ENCODE measurements at regions not wholly inside any gene's neighbourhood (a gene's known extent, or its start where the extent isn't known, plus 50 kb on each side); places are given as distances from the start of the nearest gene placed in this dataset.

- Histone ChIP-seq H3K36me3 (replicated peaks) (no peaks in the 10 kb centered on the region), H3K4me3 (no peak overlapping the region), H3K9me3 (no peaks in the 10 kb centered on the region), H3K27me3 (ENCODE audit: low read depth) (no peaks in the 10 kb centered on the region), H3K4me1 (no peaks in the 10 kb centered on the region)
- in situ Hi-C loops (cut with MboI; ENCODE audit: low sequenced_read_pairs), result no loop called here
- no peak for DNase-seq (ENCODE audit: low spot score in 2 of 2)
Measured at GRCh38 chr18:73768043-73768442, 379.6 kb downstream of the FBXO15 start.

- in situ Hi-C loops (cut with MboI; ENCODE audit: low sequenced_read_pairs), result no loop called here
- Histone ChIP-seq H3K4me3 (no peak overlapping the region), H3K36me3 (replicated peaks) (no peaks in the 10 kb centered on the region), H3K9me3 (no peaks in the 10 kb centered on the region), H3K27me3 (ENCODE audit: low read depth) (no peaks in the 10 kb centered on the region), H3K4me1 (no peaks in the 10 kb centered on the region)
- no peak for DNase-seq (ENCODE audit: low spot score in 2 of 2)
Measured at GRCh38 chr18:73766910-73767515, 380.6 kb downstream of the FBXO15 start.

GRCh38 chr18:73758446-73758845, 389.2 kb downstream of the FBXO15 start:
- in situ Hi-C loops (cut with MboI; ENCODE audit: low sequenced_read_pairs), result no loop called here
- H3K36me3 ChIP-seq (replicated peaks), result no peaks in the 10 kb centered on the region
- H3K4me3 ChIP-seq, result no peak overlapping the region
- DNase-seq (ENCODE audit: low spot score in 2 of 2), result no peak
- H3K27me3 ChIP-seq (ENCODE audit: low read depth), result no peaks in the 10 kb centered on the region
- no peaks in the 10 kb centered on the region for H3K9me3 ChIP-seq
- H3K4me1 ChIP-seq, result no peaks in the 10 kb centered on the region

- H3K4me3 ChIP-seq, result no peak overlapping the region
- in situ Hi-C loops (cut with MboI; ENCODE audit: low sequenced_read_pairs), result no loop called here
- no peaks in the 10 kb centered on the region for H3K9me3 ChIP-seq
- DNase-seq (ENCODE audit: low spot score in 2 of 2), result no peak
- no peaks in the 10 kb centered on the region for H3K27me3 ChIP-seq (ENCODE audit: low read depth)
- H3K4me1 ChIP-seq, result no peaks in the 10 kb centered on the region
- no peaks in the 10 kb centered on the region for H3K36me3 ChIP-seq (replicated peaks)
Measured at GRCh38 chr18:73756256-73757091, 391.2 kb downstream of the FBXO15 start.

GRCh38 chr18:73752965-73753364, 394.7 kb downstream of the FBXO15 start:
- H3K9me3 ChIP-seq, result no peaks in the 10 kb centered on the region
- DNase-seq (ENCODE audit: low spot score in 2 of 2), result no peak
- no peaks in the 10 kb centered on the region for H3K4me1 ChIP-seq
- no peak overlapping the region for H3K4me3 ChIP-seq
- H3K27me3 ChIP-seq (ENCODE audit: low read depth), result no peaks in the 10 kb centered on the region
- H3K36me3 ChIP-seq (replicated peaks), result no peaks in the 10 kb centered on the region
- in situ Hi-C loops (cut with MboI; ENCODE audit: low sequenced_read_pairs), result no loop called here

GRCh38 chr18:73752546-73752945, 395.1 kb downstream of the FBXO15 start:
- H3K36me3 ChIP-seq (replicated peaks), result no peaks in the 10 kb centered on the region
- no peaks in the 10 kb centered on the region for H3K4me1 ChIP-seq
- H3K4me3 ChIP-seq, result no peak overlapping the region
- H3K27me3 ChIP-seq (ENCODE audit: low read depth), result no peaks in the 10 kb centered on the region
- no peak for DNase-seq (ENCODE audit: low spot score in 2 of 2)
- no peaks in the 10 kb centered on the region for H3K9me3 ChIP-seq
- in situ Hi-C loops (cut with MboI; ENCODE audit: low sequenced_read_pairs), result no loop called here

- H3K4me1 ChIP-seq, result no peaks in the 10 kb centered on the region
- no peak for DNase-seq (ENCODE audit: low spot score in 2 of 2)
- no peaks in the 10 kb centered on the region for H3K27me3 ChIP-seq (ENCODE audit: low read depth)
- no peaks in the 10 kb centered on the region for H3K36me3 ChIP-seq (replicated peaks)
- H3K4me3 ChIP-seq, result no peak overlapping the region
- no peaks in the 10 kb centered on the region for H3K9me3 ChIP-seq
- in situ Hi-C loops (cut with MboI; ENCODE audit: low sequenced_read_pairs), result no loop called here
Measured at GRCh38 chr18:73750052-73750451, 397.6 kb downstream of the FBXO15 start.

- Histone ChIP-seq H3K4me3 (no peak overlapping the region), H3K36me3 (replicated peaks) (no peaks in the 10 kb centered on the region), H3K9me3 (no peaks in the 10 kb centered on the region), H3K4me1 (no peaks in the 10 kb centered on the region), H3K27me3 (ENCODE audit: low read depth) (no peaks in the 10 kb centered on the region)
- in situ Hi-C loops (cut with MboI; ENCODE audit: low sequenced_read_pairs), result no loop called here
- DNase-seq (ENCODE audit: low spot score in 2 of 2), result no peak
Measured at GRCh38 chr18:73749304-73749703, 398.3 kb downstream of the FBXO15 start.

GRCh38 chr18:73748731-73749130, 398.9 kb downstream of the FBXO15 start:
- DNase-seq (ENCODE audit: low spot score in 2 of 2), result no peak
- Histone ChIP-seq H3K27me3 (ENCODE audit: low read depth) (no peaks in the 10 kb centered on the region), H3K9me3 (no peaks in the 10 kb centered on the region), H3K36me3 (replicated peaks) (no peaks in the 10 kb centered on the region), H3K4me1 (no peaks in the 10 kb centered on the region), H3K4me3 (no peak overlapping the region)
- in situ Hi-C loops (cut with MboI; ENCODE audit: low sequenced_read_pairs), result no loop called here

GRCh38 chr18:73746101-73746500, 401.5 kb downstream of the FBXO15 start:
- Histone ChIP-seq H3K4me3 (no peak overlapping the region), H3K4me1 (no peaks in the 10 kb centered on the region), H3K36me3 (replicated peaks) (no peaks in the 10 kb centered on the region), H3K27me3 (ENCODE audit: low read depth) (no peaks in the 10 kb centered on the region), H3K9me3 (0 out of 2 replicates have a peak, but pooled peaks cover 2% of the 10 kb centered on the region)
- in situ Hi-C loops (cut with MboI; ENCODE audit: low sequenced_read_pairs), result no loop called here
- DNase-seq (ENCODE audit: low spot score in 2 of 2), result no peak

GRCh38 chr18:73742957-73743356, 404.7 kb downstream of the FBXO15 start:
- Histone ChIP-seq H3K36me3 (replicated peaks) (no peaks in the 10 kb centered on the region), H3K9me3 (0 out of 2 replicates have a peak, but pooled peaks cover 2% of the 10 kb centered on the region), H3K4me1 (no peaks in the 10 kb centered on the region), H3K4me3 (no peak overlapping the region), H3K27me3 (ENCODE audit: low read depth) (no peaks in the 10 kb centered on the region)
- DNase-seq (ENCODE audit: low spot score in 2 of 2), result no peak
- in situ Hi-C loops (cut with MboI; ENCODE audit: low sequenced_read_pairs), result no loop called here

GRCh38 chr18:73741946-73742345, 405.7 kb downstream of the FBXO15 start:
- 0 out of 2 replicates have a peak, but pooled peaks cover 2% of the 10 kb centered on the region for H3K9me3 ChIP-seq
- no peak overlapping the region for H3K4me3 ChIP-seq
- in situ Hi-C loops (cut with MboI; ENCODE audit: low sequenced_read_pairs), result no loop called here
- no peaks in the 10 kb centered on the region for H3K4me1 ChIP-seq
- no peak for DNase-seq (ENCODE audit: low spot score in 2 of 2)
- H3K27me3 ChIP-seq (ENCODE audit: low read depth), result no peaks in the 10 kb centered on the region
- no peaks in the 10 kb centered on the region for H3K36me3 ChIP-seq (replicated peaks)

- in situ Hi-C loops (cut with MboI; ENCODE audit: low sequenced_read_pairs), result no loop called here
- DNase-seq (ENCODE audit: low spot score in 2 of 2), result no peak
- Histone ChIP-seq H3K4me3 (no peak overlapping the region), H3K36me3 (replicated peaks) (no peaks in the 10 kb centered on the region), H3K27me3 (ENCODE audit: low read depth) (no peaks in the 10 kb centered on the region), H3K9me3 (0 out of 2 replicates have a peak, but pooled peaks cover 2% of the 10 kb centered on the region), H3K4me1 (no peaks in the 10 kb centered on the region)
Measured at GRCh38 chr18:73739098-73739497, 408.5 kb downstream of the FBXO15 start.

GRCh38 chr18:73737990-73738389, 409.6 kb downstream of the FBXO15 start:
- in situ Hi-C loops (cut with MboI; ENCODE audit: low sequenced_read_pairs), result no loop called here
- no peak for DNase-seq (ENCODE audit: low spot score in 2 of 2)
- H3K4me1 ChIP-seq, result no peaks in the 10 kb centered on the region
- no peaks in the 10 kb centered on the region for H3K36me3 ChIP-seq (replicated peaks)
- H3K27me3 ChIP-seq (ENCODE audit: low read depth), result no peaks in the 10 kb centered on the region
- 0 out of 2 replicates have a peak, but pooled peaks cover 2% of the 10 kb centered on the region for H3K9me3 ChIP-seq
- no peak overlapping the region for H3K4me3 ChIP-seq

Data from HAP-1 (cell line).